ENCODE measurements at regions not wholly inside any gene's neighbourhood (a gene's known extent, or its start where the extent isn't known, plus 50 kb on each side); places are given as distances from the start of the nearest gene placed in this dataset.

DNA sequence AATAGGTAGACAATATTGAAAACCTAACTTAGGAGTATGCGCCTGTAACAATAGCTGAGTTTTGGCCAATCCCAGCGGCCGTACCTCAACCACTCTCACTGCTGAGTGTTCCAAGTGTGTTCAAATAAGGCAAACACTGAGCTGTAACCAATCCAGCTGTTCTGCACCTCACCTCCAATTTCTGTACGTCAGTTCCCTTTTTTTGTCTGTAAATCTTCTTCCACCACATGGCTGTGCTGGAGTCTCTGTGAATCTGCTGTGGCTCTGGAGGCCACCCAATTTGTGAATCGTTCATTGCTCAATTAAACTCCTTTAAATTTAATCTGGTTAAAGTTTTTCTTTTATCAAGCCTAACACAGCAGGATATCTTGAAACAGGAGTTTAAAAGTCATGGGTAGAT is 116.3 kb downstream of the SLC28A3 start:
- RAD21 ChIA-PET (ENCODE audit: low non-redundant PET in 1 of 2, low total read pairs in 2 of 2, uncharacterized antibody in 2 of 2, unreplicated experiment in 2 of 2), result no interaction called here
- no peak overlapping the region for H3K4me2 ChIP-seq (ENCODE audit: low read length)
- POLR2A ChIA-PET, result no interaction called here
- H3K9me2 ChIP-seq (ENCODE audit: insufficient read depth), result no peaks in the 10 kb centered on the region
- no peaks in the 10 kb centered on the region for H3K27me3 ChIP-seq (ENCODE audit: insufficient read depth, low read length)
- no peak for TF ChIP-seq EZH2 (IDR thresholded peaks at IDR 0.05)
- H3K9me3 ChIP-seq (ENCODE audit: control insufficient read depth in 1 of 2, insufficient read depth in 1 of 2, low read depth in 1 of 2, low read length in 2 of 2), result no peaks in the 10 kb centered on the region
- CTCF ChIA-PET, result no interaction called here
- ATAC-seq (no peak), DNase-seq (ENCODE audit: low read depth, low spot score) (no peak)
- no peak overlapping the region for H3K27ac ChIP-seq (ENCODE audit: low read depth, low read length)
- BruUV-seq (replicated peaks), result no TSS peak
- H3K9ac ChIP-seq (ENCODE audit: low read length), result no peak overlapping the region
- H3K36me3 ChIP-seq (ENCODE audit: control insufficient read depth in 1 of 2, insufficient read depth in 2 of 2, low read length in 2 of 2), result no peaks in the 10 kb centered on the region
- H3K4me3 ChIP-seq (replicated peaks in 1 of 2; ENCODE audit: low read depth in 1 of 2, low read length in 2 of 2), result no peak overlapping the region
- no peaks in the 10 kb centered on the region for H4K20me1 ChIP-seq (ENCODE audit: insufficient read depth)
- intact Hi-C loops (cut with micrococcal nuclease), result no loop called here
- no peak overlapping the region for H2AFZ ChIP-seq (ENCODE audit: low read depth, low read length, poor library complexity, severe bottlenecking)
- H3K4me1 ChIP-seq (ENCODE audit: control insufficient read depth in 1 of 2, insufficient read depth in 2 of 2, low read length in 2 of 2), result no peaks in the 10 kb centered on the region
- H3K79me2 ChIP-seq (ENCODE audit: insufficient read depth, low read length), result no peaks in the 10 kb centered on the region

Data from HCT116 (cell line).